ENCODE measurements at regions not wholly inside any gene's neighbourhood (a gene's known extent, or its start where the extent isn't known, plus 50 kb on each side); places are given as distances from the start of the nearest gene placed in this dataset.

DNA sequence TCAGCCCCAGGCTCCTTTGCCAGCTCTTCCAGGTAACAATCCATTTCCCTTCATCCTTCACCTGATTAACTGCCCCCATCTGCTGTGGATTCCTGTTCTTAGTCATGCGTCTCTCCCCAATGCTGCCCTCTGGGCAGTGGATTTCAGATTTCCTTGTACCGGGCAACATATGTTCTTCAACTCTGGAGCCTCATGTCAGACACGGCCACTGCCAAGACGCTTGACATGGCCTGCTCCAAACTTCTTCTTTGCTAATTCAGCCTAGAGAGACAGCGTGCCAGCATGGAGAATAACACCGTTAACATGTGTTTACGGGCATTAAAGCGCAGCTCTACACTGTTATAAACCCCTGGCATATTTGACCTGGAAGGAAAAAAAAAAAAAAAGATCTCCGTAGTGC lies 1035.1 kb upstream of the NR2F2 start:
- H3K9me3 ChIP-seq (ENCODE audit: low read depth, low read length, poor library complexity, severe bottlenecking): no peaks in the 10 kb centered on the region
- H3K27ac ChIP-seq (ENCODE audit: low read depth, low read length, poor library complexity, severe bottlenecking): no peak overlapping the region

DNA sequence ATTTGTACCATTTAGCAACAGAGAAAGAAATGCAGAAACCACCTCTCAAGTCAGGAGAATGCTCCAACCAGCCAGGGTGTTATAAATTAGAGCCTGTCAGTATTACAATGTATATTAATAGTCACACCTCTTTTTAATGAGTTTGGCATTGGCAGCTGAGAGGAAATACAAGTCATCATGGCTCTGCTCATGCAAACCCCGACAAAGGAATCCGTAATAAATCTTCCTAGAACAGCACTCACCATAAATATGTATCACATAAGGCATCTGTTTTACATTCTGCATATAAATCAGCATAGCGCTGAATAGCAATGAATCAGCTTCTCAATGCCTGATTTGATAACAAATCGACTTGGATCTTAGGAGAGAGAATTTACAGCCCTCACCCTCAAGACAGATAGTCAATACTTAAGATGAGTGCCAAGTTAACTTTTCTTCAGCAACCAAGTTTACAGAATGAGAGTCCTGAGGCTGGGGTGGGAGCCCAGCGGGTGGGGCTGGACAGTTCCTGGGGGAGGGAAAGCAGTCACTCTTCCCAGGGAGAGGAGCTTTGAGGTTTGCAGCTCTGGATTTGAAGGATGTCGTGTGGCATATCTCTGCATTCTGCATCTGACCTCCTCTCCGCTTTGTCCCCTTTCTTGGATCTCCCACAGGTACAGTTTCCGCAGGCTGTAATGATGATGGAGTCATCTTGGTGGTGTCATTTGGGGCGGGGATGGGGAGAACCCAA lies 1034.4 kb upstream of the NR2F2 start:
- DNase-seq (ENCODE audit: low spot score): peak; percentile 82
- no peaks in the 10 kb centered on the region for H3K36me3 ChIP-seq (ENCODE audit: insufficient read depth, low read length, poor library complexity, severe bottlenecking)
- ChIA-PET CTCF (no interaction called here), POLR2A (ENCODE audit: low non-redundant PET) (no interaction called here)
- peaks cover 20% of the 10 kb centered on the region for H3K4me1 ChIP-seq (ENCODE audit: insufficient read depth, low read length, poor library complexity, severe bottlenecking)
- no peaks in the 10 kb centered on the region for H3K9me3 ChIP-seq (ENCODE audit: low read depth, low read length, poor library complexity, severe bottlenecking)
- H3K4me3 ChIP-seq (ENCODE audit: low read depth, low read length, poor library complexity, severe bottlenecking): no peak overlapping the region
- no peak for TF ChIP-seq CTCF (conservative IDR thresholded peaks at IDR 0.05; ENCODE audit: low read depth, low read length)
- TF ChIP-seq EZH2 (IDR thresholded peaks at IDR 0.05; ENCODE audit: borderline replicate concordance, low read depth, low read length, poor library complexity, severe bottlenecking): no peak
- no TSS peak for BruUV-seq (replicated peaks)
- no peaks in the 10 kb centered on the region for H3K27me3 ChIP-seq (replicated peaks; ENCODE audit: insufficient read depth, low read depth, low read length, poor library complexity)
- intact Hi-C loops (cut with micrococcal nuclease; ENCODE audit: unreplicated experiment): loop anchor here (2.0 to 10.0 kb wide), 2 partner anchors 47 to 1049 kb away; no protein-coding TSS in a partner anchor
- peak overlapping the region; percentile 44 for H3K27ac ChIP-seq (ENCODE audit: low read depth, low read length, poor library complexity, severe bottlenecking)

More for the DNA sequence above, 1035.1 kb upstream of the NR2F2 start:
- CTCF ChIA-PET: no interaction called here
- intact Hi-C loops (cut with micrococcal nuclease; ENCODE audit: unreplicated experiment): loop anchor here (10.0 kb wide), 1 partner anchor 1049 kb away; no protein-coding TSS in a partner anchor
- POLR2A ChIA-PET (ENCODE audit: low non-redundant PET): no interaction called here
- TF ChIP-seq CTCF (conservative IDR thresholded peaks at IDR 0.05; ENCODE audit: low read depth, low read length) (no peak), EZH2 (IDR thresholded peaks at IDR 0.05; ENCODE audit: borderline replicate concordance, low read depth, low read length, poor library complexity, severe bottlenecking) (no peak)
- H3K27me3 ChIP-seq (replicated peaks; ENCODE audit: insufficient read depth, low read depth, low read length, poor library complexity): no peaks in the 10 kb centered on the region
- peaks cover 20% of the 10 kb centered on the region for H3K4me1 ChIP-seq (ENCODE audit: insufficient read depth, low read length, poor library complexity, severe bottlenecking)
- BruUV-seq (replicated peaks): no TSS peak
- H3K4me3 ChIP-seq (ENCODE audit: low read depth, low read length, poor library complexity, severe bottlenecking): no peak overlapping the region
- no peaks in the 10 kb centered on the region for H3K36me3 ChIP-seq (ENCODE audit: insufficient read depth, low read length, poor library complexity, severe bottlenecking)
- no peak for DNase-seq (ENCODE audit: low spot score)

GRCh38 chr15:95296643-95297042 lies 1033.9 kb upstream of the NR2F2 start:
- no peaks in the 10 kb centered on the region for H3K27me3 ChIP-seq (replicated peaks; ENCODE audit: insufficient read depth, low read depth, low read length, poor library complexity)
- peak overlapping the region; percentile 44 for H3K27ac ChIP-seq (ENCODE audit: low read depth, low read length, poor library complexity, severe bottlenecking)
- POLR2A ChIA-PET (ENCODE audit: low non-redundant PET): no interaction called here
- no peak overlapping the region for H3K4me3 ChIP-seq (ENCODE audit: low read depth, low read length, poor library complexity, severe bottlenecking)
- H3K4me1 ChIP-seq (ENCODE audit: insufficient read depth, low read length, poor library complexity, severe bottlenecking): peaks cover 20% of the 10 kb centered on the region
- no peaks in the 10 kb centered on the region for H3K9me3 ChIP-seq (ENCODE audit: low read depth, low read length, poor library complexity, severe bottlenecking)
- peak; percentile 51 for DNase-seq (ENCODE audit: low spot score)
- H3K36me3 ChIP-seq (ENCODE audit: insufficient read depth, low read length, poor library complexity, severe bottlenecking): no peaks in the 10 kb centered on the region
- TF ChIP-seq CTCF (conservative IDR thresholded peaks at IDR 0.05; ENCODE audit: low read depth, low read length): no peak
- no peak for TF ChIP-seq EZH2 (IDR thresholded peaks at IDR 0.05; ENCODE audit: borderline replicate concordance, low read depth, low read length, poor library complexity, severe bottlenecking)
- intact Hi-C loops (cut with micrococcal nuclease; ENCODE audit: unreplicated experiment): loop anchor here (2.0 to 10.0 kb wide), 2 partner anchors 46 to 1048 kb away; no protein-coding TSS in a partner anchor
- BruUV-seq (replicated peaks): no TSS peak
- CTCF ChIA-PET: no interaction called here
